NAMALWA (cell line): ENCODE measurements at regions not wholly inside any gene's neighbourhood (a gene's known extent, or its start where the extent isn't known, plus 50 kb on each side); places are given as distances from the start of the nearest gene placed in this dataset.

Source experiments
- DNase-seq: peaks from one replicate; pipeline ENCODE4 v3.0.0-alpha.2; 2015; ENCODE audit warnings: low spot score

DNA sequence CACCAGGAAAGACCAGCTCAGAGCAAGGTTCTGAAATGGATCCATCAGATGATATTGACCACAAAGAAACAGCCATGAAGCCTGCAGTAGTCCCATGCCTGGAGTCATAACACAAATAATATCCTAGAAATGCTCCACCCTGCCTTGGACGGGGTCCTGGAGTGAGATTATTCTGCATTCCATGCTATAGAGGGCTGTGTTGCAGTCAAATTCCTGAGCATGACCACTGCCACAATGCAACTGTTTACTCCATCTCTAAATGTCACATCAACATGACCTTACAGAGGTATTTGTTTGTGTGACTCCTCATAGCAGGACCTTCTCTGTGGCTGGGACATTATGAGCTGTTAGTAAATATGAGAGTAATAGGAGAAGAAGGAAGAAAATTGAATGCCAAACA is 257.5 kb upstream of the TCF21 start:
- DNase-seq = no peak

DNA sequence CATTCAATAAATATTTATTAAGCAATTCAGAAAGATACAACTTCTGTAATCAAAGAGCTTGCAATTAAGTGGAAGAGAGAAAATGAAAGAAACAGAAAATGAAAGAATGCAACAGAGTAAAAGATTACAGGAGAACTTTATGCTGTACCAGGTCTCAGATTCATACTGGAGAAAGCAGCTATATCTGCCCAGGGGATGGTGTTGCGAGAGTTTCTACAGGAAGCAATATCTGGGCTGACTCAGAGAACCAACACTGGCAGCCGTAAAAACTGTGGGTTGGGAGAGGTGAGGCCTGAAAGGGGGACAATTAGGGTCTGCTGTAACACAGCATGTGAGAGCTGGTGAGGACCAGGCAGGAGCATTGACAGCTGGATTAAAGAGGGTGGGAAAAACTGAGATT is 256.7 kb upstream of the TCF21 start:
- no peak for DNase-seq

GRCh38 chr6:133632906-133633305 is 256.0 kb upstream of the TCF21 start:
- DNase-seq = no peak

- DNase-seq = no peak
Observed at GRCh38 chr6:133634474-133634873, 254.4 kb upstream of the TCF21 start.

GRCh38 chr6:133635447-133635846 is 253.5 kb upstream of the TCF21 start:
- no peak for DNase-seq

DNA sequence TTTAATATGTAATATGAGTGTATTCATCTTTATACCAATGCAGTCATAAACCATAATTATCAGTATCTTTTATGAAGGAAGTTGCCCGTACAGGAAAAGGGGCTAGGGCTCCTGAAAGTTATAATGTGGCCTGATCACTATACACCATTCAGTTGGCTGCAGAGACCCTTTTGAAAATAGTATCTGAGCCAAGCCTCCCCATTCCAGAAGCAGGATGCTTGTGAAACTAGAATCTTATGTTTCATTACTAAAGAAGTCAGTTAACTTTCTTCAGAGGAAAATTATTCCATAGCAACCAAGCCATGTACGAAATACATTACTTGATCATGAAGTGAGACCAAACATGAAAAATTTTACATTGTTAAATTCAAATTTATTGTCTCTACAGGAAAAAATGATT is 251.5 kb upstream of the TCF21 start:
- DNase-seq = no peak

DNA sequence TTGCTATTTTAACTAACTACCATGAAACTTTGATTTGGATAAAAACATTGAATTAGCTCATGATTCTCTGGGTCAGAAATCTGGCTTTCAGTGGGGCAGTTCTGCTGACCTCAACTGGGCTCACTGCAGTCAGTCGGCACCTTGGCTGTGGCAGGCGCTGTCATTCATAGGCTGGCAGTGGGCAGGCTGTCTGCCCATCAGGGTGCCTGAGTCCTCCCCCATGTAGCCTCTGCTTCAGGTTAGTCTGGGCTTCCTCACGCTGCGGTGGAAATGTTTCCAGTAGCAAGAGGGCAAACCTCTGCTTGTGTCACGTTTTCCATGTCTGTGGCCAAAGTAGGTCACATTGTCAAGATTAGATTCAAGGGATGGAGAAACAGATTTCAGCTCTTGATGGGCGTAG is 251.0 kb upstream of the TCF21 start:
- no peak for DNase-seq

DNA sequence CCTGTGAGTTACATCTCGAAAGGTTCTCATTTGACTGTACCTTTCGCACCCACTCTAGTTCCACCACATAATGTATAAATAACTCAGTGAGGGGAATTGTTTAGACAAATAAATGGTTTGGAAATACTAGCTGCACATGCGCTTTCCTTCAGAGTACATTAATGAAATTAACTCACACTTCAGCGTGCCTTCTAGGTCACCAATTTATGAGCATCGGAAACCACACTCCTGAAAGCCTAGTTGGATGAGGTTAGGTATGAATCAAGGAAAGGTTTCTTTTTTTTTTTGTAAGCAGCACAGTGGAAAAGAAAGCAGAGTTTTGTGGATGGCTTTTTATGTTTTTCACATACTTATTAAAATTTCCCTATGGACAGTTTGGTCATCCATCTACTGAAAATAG is 247.8 kb upstream of the TCF21 start:
- DNase-seq = no peak

GRCh38 chr6:133644548-133644891 is 244.4 kb upstream of the TCF21 start:
- DNase-seq = no peak

GRCh38 chr6:133644892-133645619 is 243.9 kb upstream of the TCF21 start:
- no peak for DNase-seq

DNA sequence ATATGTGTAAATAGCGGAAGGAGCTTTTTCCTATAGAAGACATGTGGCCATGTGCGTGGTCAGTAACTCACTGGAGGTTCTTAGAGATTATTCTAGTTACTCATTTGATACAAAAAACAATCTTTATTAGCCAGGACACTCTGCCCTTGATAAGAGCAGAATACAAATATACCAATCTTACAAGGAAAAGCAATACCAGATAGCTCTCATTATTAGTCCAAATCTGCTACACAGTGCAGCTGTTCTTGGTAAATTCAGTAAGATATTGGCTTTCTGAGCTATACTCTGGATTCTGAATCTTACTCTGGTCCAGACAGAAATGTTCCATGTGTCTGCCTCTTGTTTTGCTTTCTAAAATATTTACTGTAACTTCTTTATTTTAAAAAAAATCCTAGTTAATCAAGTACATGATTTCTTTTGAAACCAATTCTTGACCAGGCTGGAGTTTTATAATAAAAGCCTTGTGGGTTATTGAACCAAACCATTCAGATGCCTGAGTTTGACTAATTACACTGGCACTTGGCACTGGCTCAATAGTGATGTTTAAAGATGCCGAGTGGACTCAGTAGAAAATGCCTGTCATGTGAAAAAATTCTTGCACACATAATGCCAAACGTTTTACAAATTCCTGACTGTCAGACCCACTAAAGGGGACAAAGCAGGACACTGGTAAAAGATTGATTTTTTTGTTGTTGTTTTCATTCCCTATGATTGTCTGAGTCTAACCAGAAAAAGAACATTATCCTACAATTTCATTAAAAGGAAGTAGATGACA is 242.8 kb upstream of the TCF21 start:
- DNase-seq = no peak

- DNase-seq = no peak
Observed at GRCh38 chr6:133648581-133648980, 240.3 kb upstream of the TCF21 start.

DNA sequence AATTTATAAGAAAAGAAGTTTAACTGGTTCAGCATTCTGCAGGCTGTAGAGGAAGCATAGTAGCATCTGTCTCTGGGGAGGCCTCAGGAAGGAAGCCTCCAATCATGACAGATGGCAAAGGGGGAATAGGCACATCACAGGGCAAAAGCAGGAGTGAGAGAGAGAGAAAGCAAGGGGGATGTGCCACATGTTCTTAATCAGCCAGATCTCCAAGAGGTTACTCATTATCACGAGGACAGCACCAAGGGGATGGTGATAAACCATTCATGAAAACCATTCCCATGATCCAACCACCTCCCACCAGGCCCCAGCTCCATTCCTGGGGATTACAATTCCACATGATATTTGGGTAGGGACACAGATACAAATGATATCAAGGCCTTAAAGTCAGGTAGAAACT is 217.5 kb upstream of the TCF21 start:
- DNase-seq = no peak

GRCh38 chr6:133673056-133673455 is 215.9 kb upstream of the TCF21 start:
- no peak for DNase-seq

GRCh38 chr6:133674661-133675060 is 214.3 kb upstream of the TCF21 start:
- no peak for DNase-seq

GRCh38 chr6:133680994-133681393 is 207.9 kb upstream of the TCF21 start:
- DNase-seq = no peak

- no peak for DNase-seq
Observed at GRCh38 chr6:133681891-133682290, 207.0 kb upstream of the TCF21 start.

- no peak for DNase-seq
Observed at GRCh38 chr6:133682506-133683307, 206.2 kb upstream of the TCF21 start.

DNA sequence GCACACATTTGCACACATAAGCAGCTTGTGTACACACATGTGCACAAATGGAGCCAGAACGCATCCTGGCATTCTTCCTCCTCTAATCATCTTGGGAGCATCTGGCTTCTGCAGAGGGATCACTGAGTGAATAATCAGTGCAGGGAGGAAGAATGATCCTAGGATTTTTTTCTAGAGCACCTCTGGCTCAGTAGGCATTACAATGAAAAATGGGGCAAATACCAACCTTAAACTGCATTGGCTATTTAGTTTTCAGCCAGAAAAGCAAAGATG is 205.7 kb upstream of the TCF21 start:
- no peak for DNase-seq

DNA sequence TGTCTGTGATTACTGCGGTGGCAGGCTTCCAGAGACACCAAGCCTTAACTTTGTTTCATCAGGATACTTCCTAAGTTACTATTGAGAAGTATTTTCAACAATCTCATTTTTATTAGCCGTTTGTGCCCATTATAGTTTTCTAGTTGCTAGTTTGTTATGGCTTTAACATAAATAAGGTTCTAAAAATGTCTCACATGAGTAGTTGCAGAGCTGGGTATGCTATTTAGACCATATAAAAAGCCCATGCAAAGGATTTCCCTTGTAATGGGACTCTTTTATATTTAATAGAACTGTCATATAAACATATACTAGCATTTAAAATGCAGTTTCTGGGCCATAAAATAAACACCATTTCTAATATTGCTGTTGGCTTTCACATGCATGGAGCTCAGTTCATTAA is 205.3 kb upstream of the TCF21 start:
- DNase-seq = no peak

- no peak for DNase-seq
Observed at GRCh38 chr6:133688705-133689492, 200.0 kb upstream of the TCF21 start.

DNA sequence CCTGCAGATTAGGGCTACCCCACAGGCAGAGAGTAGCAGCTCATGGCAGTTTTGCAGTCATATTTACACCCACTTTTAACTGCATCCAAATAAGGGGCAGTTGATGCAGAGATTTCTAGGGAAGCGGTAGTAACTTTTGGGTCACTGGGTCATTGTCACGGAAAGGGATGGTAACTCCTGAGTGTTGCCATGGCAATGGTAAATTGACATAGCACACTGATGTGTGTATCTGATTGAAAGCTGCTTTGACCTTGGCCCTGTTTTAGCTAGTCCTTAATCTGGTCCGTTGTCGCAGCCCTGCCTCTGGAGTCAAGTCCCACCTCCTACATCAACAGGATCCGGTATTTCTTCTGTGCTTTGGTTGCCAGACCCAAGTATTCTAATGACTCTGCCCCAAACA is 199.1 kb upstream of the TCF21 start:
- DNase-seq = no peak

DNA sequence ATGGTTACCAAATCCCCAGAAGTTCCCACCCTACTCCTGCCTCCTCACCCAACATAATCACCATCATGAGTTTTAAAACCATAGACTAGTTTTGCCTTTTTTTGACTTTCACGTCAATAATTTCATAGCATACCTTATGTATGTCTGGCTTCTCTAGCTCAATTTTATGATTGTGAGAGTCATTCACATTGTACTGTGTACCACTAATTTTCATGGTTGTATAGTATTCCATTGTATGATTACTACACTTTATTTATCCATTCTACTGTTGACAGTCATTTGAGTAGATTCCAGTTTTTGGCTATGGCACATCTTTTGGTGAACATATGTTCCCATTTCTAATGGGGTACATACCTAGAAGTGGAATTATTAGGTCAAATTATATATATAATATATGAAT is 195.3 kb upstream of the TCF21 start:
- no peak for DNase-seq
